Endodermal cell (in vitro differentiated cells): ENCODE measurements at regions not wholly inside any gene's neighbourhood (a gene's known extent, or its start where the extent isn't known, plus 50 kb on each side); places are given as distances from the start of the nearest gene placed in this dataset.

ENCODE experiments used
- DNase-seq: peaks from one replicate; pipeline ENCODE4 v3.0.0-alpha.2; 2017
- H3K27ac ChIP-seq: 2 replicates; pipeline ENCODE4 v1.5.1; 2013; ENCODE audit warnings: mild to moderate bottlenecking, low read depth, low read length, moderate library complexity
- H3K27me3 ChIP-seq: 2 replicates; pipeline ENCODE4 v1.6.1; 2013; ENCODE audit warnings: mild to moderate bottlenecking, low read length, moderate library complexity; ENCODE audit not compliant: insufficient read depth, control insufficient read depth, poor library complexity, severe bottlenecking
- H3K36me3 ChIP-seq: 2 replicates; pipeline ENCODE4 v1.7.0; 2013; ENCODE audit warnings: mild to moderate bottlenecking, low read length, moderate library complexity; ENCODE audit not compliant: control insufficient read depth, insufficient read depth
- H3K4me1 ChIP-seq: one replicate; pipeline ENCODE4 v1.7.0; 2013; ENCODE audit warnings: low read length; ENCODE audit not compliant: control insufficient read depth, insufficient read depth
- H3K4me3 ChIP-seq: 2 replicates; pipeline ENCODE4 v1.5.1; 2013; ENCODE audit warnings: mild to moderate bottlenecking, low read length, moderate library complexity
- H3K9ac ChIP-seq: 2 replicates; pipeline ENCODE4 v1.6.1; 2013; ENCODE audit warnings: mild to moderate bottlenecking, low read length, moderate library complexity; ENCODE audit not compliant: poor library complexity, severe bottlenecking; ENCODE audit errors: extremely low read depth
- H3K9me3 ChIP-seq: 2 replicates; pipeline ENCODE4 v1.6.1; 2013; ENCODE audit warnings: mild to moderate bottlenecking, low read length, moderate library complexity; ENCODE audit not compliant: control insufficient read depth
- H3K27ac Mint-ChIP-seq: 2 replicates; pipeline ENCODE4 v1.8.0; 2020; ENCODE audit warnings: mixed read lengths
- H3K27me3 Mint-ChIP-seq: 2 replicates; pipeline ENCODE4 v1.8.0; 2021; ENCODE audit warnings: mild to moderate bottlenecking, mixed read lengths; ENCODE audit not compliant: insufficient read depth
- H3K36me3 Mint-ChIP-seq: 2 replicates; pipeline ENCODE4 v1.8.0; 2020; ENCODE audit warnings: low read depth, mixed read lengths
- H3K4me1 Mint-ChIP-seq: 2 replicates; pipeline ENCODE4 v1.8.0; 2020; ENCODE audit warnings: mixed read lengths
- H3K4me3 Mint-ChIP-seq: 2 replicates; pipeline ENCODE4 v1.8.0; 2020; ENCODE audit warnings: mild to moderate bottlenecking, moderate library complexity, mixed read lengths
- H3K9me3 Mint-ChIP-seq: 2 replicates; pipeline ENCODE4 v1.8.0; 2020; ENCODE audit warnings: mild to moderate bottlenecking, mixed read lengths
- CTCF ChIP-seq: fragments of 200-600 bp; sonication (generic); conservative IDR thresholded peaks from 2 replicates; pipeline ENCODE4 v1.5.0; 2021; ENCODE audit warnings: antibody characterized with exemption, mild to moderate bottlenecking
- WGBS, 2 experiments: methylation state at CpG; one replicate each; pipeline versions ENCODE4 v1.1.5 to v1.1.7; 2013; ENCODE audit warnings: missing lambda C conversion rate in 2 of 2, mixed read lengths in 1 of 2; ENCODE audit not compliant: insufficient coverage in 1 of 2, insufficient read length in 1 of 2; 5-methylcytosine and 5-hydroxymethylcytosine counted together

GRCh38 chr5:107796797-107797196 lies 126.1 kb upstream of the EFNA5 start:
- Histone ChIP-seq H3K9me3 (no peaks in the 10 kb centered on the region), H3K36me3 (no peaks in the 10 kb centered on the region), H3K27me3 (no peaks in the 10 kb centered on the region), H3K9ac (no peak overlapping the region), H3K27ac (no peak overlapping the region), H3K4me3 (no peak overlapping the region), H3K4me1 (no peaks in the 10 kb centered on the region)
- no peak overlapping the region for H3K27ac Mint-ChIP-seq
- no peaks in the 10 kb centered on the region for H3K9me3 Mint-ChIP-seq
- H3K36me3 Mint-ChIP-seq: no peaks in the 10 kb centered on the region
- no peak overlapping the region for H3K4me3 Mint-ChIP-seq
- H3K27me3 Mint-ChIP-seq: no peaks in the 10 kb centered on the region
- peaks cover 12% of the 10 kb centered on the region for H3K4me1 Mint-ChIP-seq
- peak; percentile 57 for TF ChIP-seq CTCF
- 80 to 97% methylated on average over 1 to 3 of the region's 3 CpGs for WGBS, 2 experiments
- DNase-seq: no peak

DNA sequence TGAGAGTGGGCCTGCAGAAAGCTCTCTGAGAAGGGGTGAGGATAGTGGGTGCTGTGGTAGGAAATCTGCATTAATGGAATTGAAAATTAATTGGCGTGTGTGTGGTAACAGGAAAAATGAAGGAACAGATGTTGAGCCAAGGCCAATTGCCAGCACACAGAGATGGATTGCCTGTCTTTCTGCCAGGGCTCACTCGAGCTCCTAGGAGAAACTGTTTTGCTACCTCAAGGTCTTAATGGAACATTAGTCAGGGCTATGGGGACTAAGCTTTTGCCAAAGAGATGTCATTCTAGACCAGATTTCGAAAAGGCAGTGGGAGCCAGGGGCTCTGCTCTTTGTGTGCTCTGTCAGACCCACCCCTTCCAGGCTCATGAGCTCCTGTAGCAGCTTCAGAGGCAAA lies 124.0 kb upstream of the EFNA5 start:
- no peak overlapping the region for H3K4me3 Mint-ChIP-seq
- H3K27me3 Mint-ChIP-seq: no peaks in the 10 kb centered on the region
- no peak overlapping the region for H3K4me3 ChIP-seq
- no peaks in the 10 kb centered on the region for H3K36me3 ChIP-seq
- no peaks in the 10 kb centered on the region for H3K27me3 ChIP-seq
- no peak overlapping the region for H3K27ac ChIP-seq
- no peaks in the 10 kb centered on the region for H3K9me3 ChIP-seq
- no peak for TF ChIP-seq CTCF
- H3K36me3 Mint-ChIP-seq: no peaks in the 10 kb centered on the region
- H3K4me1 Mint-ChIP-seq: peaks cover 7% of the 10 kb centered on the region
- no peaks in the 10 kb centered on the region for H3K9me3 Mint-ChIP-seq
- H3K4me1 ChIP-seq: no peaks in the 10 kb centered on the region
- H3K27ac Mint-ChIP-seq: no peak overlapping the region
- 88 to 100% methylated on average over 2 to 3 of the region's 3 CpGs for WGBS, 2 experiments
- no peak for DNase-seq
- no peak overlapping the region for H3K9ac ChIP-seq

DNA sequence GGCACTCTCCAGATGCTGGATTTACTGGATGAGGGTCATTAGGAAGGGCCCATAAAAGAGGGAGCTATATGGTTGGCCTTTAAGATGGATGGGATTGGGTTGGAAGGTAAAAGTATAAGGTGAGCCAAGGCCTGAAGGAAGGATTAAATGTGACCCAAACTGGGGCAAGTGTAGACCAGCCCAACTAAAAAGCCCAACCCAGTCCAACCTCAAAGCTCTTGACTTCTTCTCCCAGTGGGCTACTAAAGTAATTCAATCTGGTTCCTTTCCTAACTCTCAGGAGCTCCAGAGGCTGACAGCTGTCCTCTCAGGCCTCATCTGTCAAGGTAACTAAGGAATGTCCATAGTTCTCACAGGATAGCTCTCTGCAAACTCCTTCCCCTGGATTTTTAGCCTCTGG lies 122.2 kb upstream of the EFNA5 start:
- Histone ChIP-seq H3K9ac (no peak overlapping the region), H3K27ac (no peak overlapping the region), H3K4me3 (no peak overlapping the region), H3K36me3 (no peaks in the 10 kb centered on the region), H3K4me1 (no peaks in the 10 kb centered on the region), H3K27me3 (no peaks in the 10 kb centered on the region), H3K9me3 (peaks cover 9% of the 10 kb centered on the region)
- no peaks in the 10 kb centered on the region for H3K36me3 Mint-ChIP-seq
- no peaks in the 10 kb centered on the region for H3K9me3 Mint-ChIP-seq
- H3K27ac Mint-ChIP-seq: no peak overlapping the region
- no peaks in the 10 kb centered on the region for H3K4me1 Mint-ChIP-seq
- H3K4me3 Mint-ChIP-seq: no peak overlapping the region
- DNase-seq: no peak
- H3K27me3 Mint-ChIP-seq: no peaks in the 10 kb centered on the region
- no peak for TF ChIP-seq CTCF
